Esophagus squamous epithelium (tissue), 5 donors: ENCODE measurements at regions not wholly inside any gene's neighbourhood (a gene's known extent, or its start where the extent isn't known, plus 50 kb on each side); places are given as distances from the start of the nearest gene placed in this dataset.

Source experiments
- DNase-seq: peaks from one replicate; lab custom pipeline; 2025; lab: John Stamatoyannopoulos, UW
- H3K27ac ChIP-seq, 4 donors: fragments of 200-600 bp; sonication (generic); one replicate each; pipeline ENCODE4 v1.5.1; 2016 to 2019; ENCODE audit warnings: mild to moderate bottlenecking in 1 of 4
- H3K27me3 ChIP-seq, 4 donors: fragments of 200-600 bp; sonication (generic); 1 replicate in 3 of 4; 2 replicates in 1 of 4; pipeline versions ENCODE4 v1.5.1 to v1.6.0; 2017 to 2021; ENCODE audit warnings: antibody characterized with exemption in 1 of 4
- H3K36me3 ChIP-seq, 3 donors: fragments of 200-600 bp; sonication (generic); one replicate each; pipeline ENCODE4 v1.5.1; 2016 to 2019
- H3K4me1 ChIP-seq, 3 donors: fragments of 200-600 bp; sonication (generic); one replicate each; pipeline ENCODE4 v1.5.1; 2017 to 2019
- H3K4me3 ChIP-seq, 4 donors: fragments of 200-600 bp; sonication (generic); 1 replicate in 3 of 4; 2 replicates in 1 of 4; pipeline ENCODE4 v1.5.1; 2016 to 2019; ENCODE audit warnings: mild to moderate bottlenecking in 2 of 4, moderate library complexity in 1 of 4
- H3K9me3 ChIP-seq, 3 donors: fragments of 200-600 bp; sonication (generic); one replicate each; pipeline ENCODE4 v1.5.1; 2016 to 2019
- POLR2A ChIP-seq, 4 donors: fragments of 450-650 bp; IDR thresholded peaks; one replicate each; pipeline ENCODE4 v1.6.1; 2017; ENCODE audit warnings: antibody characterized with exemption in 4 of 4, mild to moderate bottlenecking in 4 of 4, moderate library complexity in 3 of 4
- WGBS, 2 donors: methylation state at CpG; one replicate each; pipeline ENCODE4 v1.1.5; 2018; 5-methylcytosine and 5-hydroxymethylcytosine counted together
- intact Hi-C: fragments of 100-400 bp; cut with DNase I; formaldehyde crosslinking; loops from one replicate; pipeline ENCODE4 v1.15.0; 2022
- TF ChIP-seq, protein P1 (sequence below), 6 experiments: fragments of 450-650 bp in 4 of 6; fragments of 200-600 bp in 2 of 6; sonication (generic) in 2 of 6; IDR thresholded peaks; one replicate each; pipeline ENCODE4 v1.5.1; 2016 to 2019; ENCODE audit warnings: antibody characterized with exemption in 6 of 6, mild to moderate bottlenecking in 4 of 6, moderate library complexity in 4 of 6
- donor health status: DM: yes; HTN: yes; CAD: no.

GRCh38 chr12:64965920-64966319 is 141.5 kb downstream of the TBC1D30 start:
- H3K36me3 ChIP-seq: no peaks in the 10 kb centered on the region
- WGBS, 2 donors: 70 to 88% methylated on average over 1 to 2 of the region's 2 CpGs
- H3K27me3 ChIP-seq: peaks cover 0 to 9% (median 0%) of the 10 kb centered on the region in 4 donors
- no peak overlapping the region for H3K4me3 ChIP-seq
- intact Hi-C loops: no loop called here
- H3K4me1 ChIP-seq: no peaks in the 10 kb centered on the region
- no peak for DNase-seq
- H3K9me3 ChIP-seq: no peaks in the 10 kb centered on the region
- TF ChIP-seq, protein P1, sequence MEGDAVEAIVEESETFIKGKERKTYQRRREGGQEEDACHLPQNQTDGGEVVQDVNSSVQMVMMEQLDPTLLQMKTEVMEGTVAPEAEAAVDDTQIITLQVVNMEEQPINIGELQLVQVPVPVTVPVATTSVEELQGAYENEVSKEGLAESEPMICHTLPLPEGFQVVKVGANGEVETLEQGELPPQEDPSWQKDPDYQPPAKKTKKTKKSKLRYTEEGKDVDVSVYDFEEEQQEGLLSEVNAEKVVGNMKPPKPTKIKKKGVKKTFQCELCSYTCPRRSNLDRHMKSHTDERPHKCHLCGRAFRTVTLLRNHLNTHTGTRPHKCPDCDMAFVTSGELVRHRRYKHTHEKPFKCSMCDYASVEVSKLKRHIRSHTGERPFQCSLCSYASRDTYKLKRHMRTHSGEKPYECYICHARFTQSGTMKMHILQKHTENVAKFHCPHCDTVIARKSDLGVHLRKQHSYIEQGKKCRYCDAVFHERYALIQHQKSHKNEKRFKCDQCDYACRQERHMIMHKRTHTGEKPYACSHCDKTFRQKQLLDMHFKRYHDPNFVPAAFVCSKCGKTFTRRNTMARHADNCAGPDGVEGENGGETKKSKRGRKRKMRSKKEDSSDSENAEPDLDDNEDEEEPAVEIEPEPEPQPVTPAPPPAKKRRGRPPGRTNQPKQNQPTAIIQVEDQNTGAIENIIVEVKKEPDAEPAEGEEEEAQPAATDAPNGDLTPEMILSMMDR (IDR thresholded peaks at IDR 0.05): no peak
- no peak for TF ChIP-seq POLR2A (IDR thresholded peaks at IDR 0.05)
- no peak overlapping the region for H3K27ac ChIP-seq

GRCh38 chr12:64968989-64969819 is 144.8 kb downstream of the TBC1D30 start:
- Histone ChIP-seq H3K27me3 (peaks cover 0 to 9% (median 0%) of the 10 kb centered on the region in 4 donors), H3K4me1 (no peaks in the 10 kb centered on the region), H3K27ac (no peak overlapping the region), H3K4me3 (no peak overlapping the region), H3K9me3 (no peaks in the 10 kb centered on the region), H3K36me3 (no peaks in the 10 kb centered on the region)
- DNase-seq: no peak
- TF ChIP-seq, protein P1 (IDR thresholded peaks at IDR 0.05): no peak
- TF ChIP-seq POLR2A (IDR thresholded peaks at IDR 0.05): no peak
- intact Hi-C loops: no loop called here

- DNase-seq: no peak
- no peak overlapping the region for H3K4me3 ChIP-seq
- H3K36me3 ChIP-seq: no peaks in the 10 kb centered on the region
- no peak overlapping the region for H3K27ac ChIP-seq
- TF ChIP-seq, protein P1 (IDR thresholded peaks at IDR 0.05): no peak
- TF ChIP-seq POLR2A (IDR thresholded peaks at IDR 0.05): no peak
- intact Hi-C loops: no loop called here
- no peaks in the 10 kb centered on the region for H3K27me3 ChIP-seq
- no peaks in the 10 kb centered on the region for H3K4me1 ChIP-seq
- peaks cover 0 to 3% (median 0%) of the 10 kb centered on the region in 3 donors for H3K9me3 ChIP-seq
Observed at GRCh38 chr12:64976131-64976530, 145.0 kb downstream of the WIF1 start.

GRCh38 chr12:64983771-64984278 is 137.3 kb downstream of the WIF1 start:
- TF ChIP-seq, protein P1 (IDR thresholded peaks at IDR 0.05): no peak
- TF ChIP-seq POLR2A (IDR thresholded peaks at IDR 0.05): no peak
- H3K9me3 ChIP-seq: peaks cover 0 to 6% (median 3%) of the 10 kb centered on the region in 3 donors
- WGBS, 2 donors: 39 to 45% methylated on average over 3 of the region's 3 CpGs
- no peaks in the 10 kb centered on the region for H3K27me3 ChIP-seq
- no peaks in the 10 kb centered on the region for H3K4me1 ChIP-seq
- no peak overlapping the region for H3K27ac ChIP-seq
- H3K4me3 ChIP-seq: no peak overlapping the region
- no peaks in the 10 kb centered on the region for H3K36me3 ChIP-seq
- intact Hi-C loops: no loop called here
- DNase-seq: no peak

GRCh38 chr12:64991121-64991611 is 129.9 kb downstream of the WIF1 start:
- H3K9me3 ChIP-seq: no peaks in the 10 kb centered on the region
- TF ChIP-seq POLR2A (IDR thresholded peaks at IDR 0.05): no peak
- TF ChIP-seq, protein P1 (IDR thresholded peaks at IDR 0.05): no peak
- no peaks in the 10 kb centered on the region for H3K36me3 ChIP-seq
- no peak overlapping the region for H3K4me3 ChIP-seq
- WGBS, 2 donors: 38 to 66% methylated on average over 2 of the region's 2 CpGs
- intact Hi-C loops: no loop called here
- no peak for DNase-seq
- H3K27me3 ChIP-seq: no peaks in the 10 kb centered on the region
- H3K27ac ChIP-seq: no peak overlapping the region
- H3K4me1 ChIP-seq: peaks cover 0 to 2% (median 0%) of the 10 kb centered on the region in 3 donors
